GM23338 (cell line): ENCODE measurements at regions not wholly inside any gene's neighbourhood (a gene's known extent, or its start where the extent isn't known, plus 50 kb on each side); places are given as distances from the start of the nearest gene placed in this dataset.

Source experiments
- ATAC-seq: fragments of 200-7000 bp; cut with Tn5 transposase; 3 replicates; pipeline ENCODE4 v1.9.1; 2020
- DNase-seq: peaks from one replicate; pipeline ENCODE4 v3.0.0-alpha.2; 2015; ENCODE audit warnings: low spot score
- H2AFZ ChIP-seq: fragments of 200-600 bp; sonication (generic); 2 replicates; pipeline ENCODE4 v1.8.0; 2016; ENCODE audit warnings: antibody characterized with exemption, mild to moderate bottlenecking, moderate library complexity
- H3F3A ChIP-seq: fragments of 200-600 bp; sonication (generic); replicated peaks from 2 replicates; pipeline ENCODE4 v1.8.0; 2017; ENCODE audit warnings: antibody characterized with exemption, mixed run types, low read depth
- H3K27ac ChIP-seq: fragments of 200-600 bp; sonication (generic); 2 replicates; pipeline ENCODE4 v1.6.1; 2016; ENCODE audit warnings: low read depth
- H3K27me3 ChIP-seq: fragments of 200-600 bp; sonication (generic); 2 replicates; pipeline ENCODE4 v1.8.0; 2016; ENCODE audit warnings: mild to moderate bottlenecking, mixed run types, moderate library complexity; ENCODE audit not compliant: insufficient read depth
- H3K36me3 ChIP-seq: fragments of 200-600 bp; sonication (generic); 2 replicates; pipeline ENCODE4 v1.8.0; 2016; ENCODE audit warnings: mild to moderate bottlenecking; ENCODE audit not compliant: insufficient read depth
- H3K4me1 ChIP-seq: fragments of 200-600 bp; sonication (generic); 2 replicates; pipeline ENCODE4 v1.8.0; 2016; ENCODE audit warnings: mild to moderate bottlenecking, moderate library complexity; ENCODE audit not compliant: insufficient read depth
- H3K4me2 ChIP-seq: fragments of 200-600 bp; sonication (generic); 2 replicates; pipeline ENCODE4 v1.7.1; 2017; ENCODE audit warnings: mixed run types
- H3K4me3 ChIP-seq: fragments of 200-600 bp; sonication (generic); 2 replicates; pipeline ENCODE4 v1.6.1; 2016; ENCODE audit warnings: mixed run types
- H3K79me2 ChIP-seq: fragments of 200-600 bp; sonication (generic); replicated peaks from 2 replicates; pipeline ENCODE4 v1.8.0; 2017; ENCODE audit warnings: mild to moderate bottlenecking; ENCODE audit not compliant: insufficient read depth
- H3K9me2 ChIP-seq: fragments of 200-600 bp; sonication (generic); 2 replicates; pipeline ENCODE4 v1.8.0; 2017; ENCODE audit not compliant: insufficient read depth
- H4K20me1 ChIP-seq: fragments of 200-600 bp; sonication (generic); replicated peaks from 2 replicates; pipeline ENCODE4 v1.8.0; 2017; ENCODE audit warnings: mild to moderate bottlenecking; ENCODE audit not compliant: insufficient read depth
- H3K27ac Mint-ChIP-seq: 2 replicates; pipeline ENCODE4 v1.8.0; 2020; ENCODE audit warnings: inconsistent platforms, mild to moderate bottlenecking, moderate library complexity, mixed read lengths
- H3K27me3 Mint-ChIP-seq: 3 replicates; pipeline ENCODE4 v1.8.0; 2022; ENCODE audit warnings: low read depth, mild to moderate bottlenecking, moderate library complexity, mixed read lengths, inconsistent platforms; ENCODE audit not compliant: insufficient read depth, poor library complexity
- H3K36me3 Mint-ChIP-seq: 3 replicates; pipeline ENCODE4 v1.8.0; 2021; ENCODE audit warnings: low read depth, mild to moderate bottlenecking, inconsistent platforms, moderate library complexity, mixed read lengths
- H3K4me1 Mint-ChIP-seq: 3 replicates; pipeline ENCODE4 v1.8.0; 2020; ENCODE audit warnings: mild to moderate bottlenecking, inconsistent platforms, mixed read lengths
- H3K4me3 Mint-ChIP-seq: 3 replicates; pipeline ENCODE4 v1.8.0; 2021; ENCODE audit warnings: moderate library complexity, mild to moderate bottlenecking, inconsistent platforms, mixed read lengths
- H3K9me3 Mint-ChIP-seq: 3 replicates; pipeline ENCODE4 v1.8.0; 2020; ENCODE audit warnings: moderate library complexity, mild to moderate bottlenecking, inconsistent platforms, mixed read lengths
- CREB1 ChIP-seq: fragments of 250-450 bp; sonication (Bioruptor Pico); IDR thresholded peaks from 2 replicates; pipeline ENCODE4 v1.5.0; 2020; ENCODE audit warnings: low read depth, mild to moderate bottlenecking, moderate library complexity
- EZH2 ChIP-seq: fragments of 200-600 bp; sonication (generic); IDR thresholded peaks from one replicate; pipeline ENCODE4 v1.8.0; 2017; ENCODE audit warnings: antibody characterized with exemption, mild to moderate bottlenecking, low read depth; ENCODE audit not compliant: unreplicated experiment
- EZH2phosphoT487 ChIP-seq: fragments of 200-600 bp; sonication (generic); IDR thresholded peaks from one replicate; pipeline ENCODE4 v1.8.1; 2018; ENCODE audit warnings: antibody characterized with exemption; ENCODE audit not compliant: unreplicated experiment
- JUNB ChIP-seq: IDR thresholded peaks from one replicate; pipeline ENCODE4 v1.6.1; 2016; ENCODE audit warnings: antibody characterized with exemption; ENCODE audit not compliant: unreplicated experiment
- NANOG ChIP-seq: IDR thresholded peaks from 2 replicates; pipeline ENCODE4 v1.6.1; 2016; ENCODE audit warnings: antibody characterized with exemption, borderline replicate concordance
- POLR2AphosphoS5 ChIP-seq: IDR thresholded peaks from 2 replicates; pipeline ENCODE4 v1.6.1; 2016; ENCODE audit warnings: antibody characterized with exemption, low read depth
- ZNF114 ChIP-seq: fragments of 250-450 bp; sonication (Bioruptor Pico); IDR thresholded peaks from 2 replicates; pipeline ENCODE4 v1.5.0; 2020; ENCODE audit warnings: mild to moderate bottlenecking, moderate library complexity
- ZNF331 ChIP-seq: fragments of 250-450 bp; sonication (Bioruptor Pico); IDR thresholded peaks from 2 replicates; pipeline ENCODE4 v1.5.0; 2020; ENCODE audit warnings: low read depth, mild to moderate bottlenecking, moderate library complexity
- ZNF462 ChIP-seq: fragments of 250-450 bp; sonication (Bioruptor Pico); IDR thresholded peaks from 2 replicates; pipeline ENCODE4 v1.5.0; 2020; ENCODE audit warnings: mild to moderate bottlenecking, moderate library complexity
- TF ChIP-seq, protein P1 (sequence below): IDR thresholded peaks from 2 replicates; pipeline ENCODE4 v1.6.1; 2016; ENCODE audit warnings: antibody characterized with exemption
- TF ChIP-seq, protein P2 (sequence below), 2 experiments: fragments of 200-600 bp in 1 of 2; sonication (generic) in 1 of 2; conservative IDR thresholded peaks; 2 replicates each; pipeline versions ENCODE4 v1.5.1 to v1.6.1; 2016 to 2017; ENCODE audit warnings: antibody characterized with exemption in 2 of 2, low read depth in 2 of 2, mild to moderate bottlenecking in 2 of 2, moderate library complexity in 1 of 2
- TF ChIP-seq, protein P3 (sequence below): IDR thresholded peaks from one replicate; pipeline ENCODE4 v1.6.1; 2018; ENCODE audit warnings: antibody characterized with exemption; ENCODE audit not compliant: unreplicated experiment

GRCh38 chr4:24104158-24104565 is 214.3 kb upstream of the PPARGC1A start:
- peaks cover under 1% of the 10 kb centered on the region for H3K27me3 Mint-ChIP-seq
- H3K79me2 ChIP-seq, result no peaks in the 10 kb centered on the region
- H3K27ac Mint-ChIP-seq, result no peak overlapping the region
- H3K36me3 ChIP-seq, result no peaks in the 10 kb centered on the region
- TF ChIP-seq EZH2phosphoT487 (no peak), ZNF114 (CRISPR knock-in tag) (no peak), EZH2 (no peak), POLR2AphosphoS5 (no peak), JUNB (no peak), CREB1 (CRISPR knock-in tag) (no peak), ZNF462 (no peak), ZNF331 (CRISPR knock-in tag) (no peak), NANOG (no peak)
- TF ChIP-seq, protein P1, sequence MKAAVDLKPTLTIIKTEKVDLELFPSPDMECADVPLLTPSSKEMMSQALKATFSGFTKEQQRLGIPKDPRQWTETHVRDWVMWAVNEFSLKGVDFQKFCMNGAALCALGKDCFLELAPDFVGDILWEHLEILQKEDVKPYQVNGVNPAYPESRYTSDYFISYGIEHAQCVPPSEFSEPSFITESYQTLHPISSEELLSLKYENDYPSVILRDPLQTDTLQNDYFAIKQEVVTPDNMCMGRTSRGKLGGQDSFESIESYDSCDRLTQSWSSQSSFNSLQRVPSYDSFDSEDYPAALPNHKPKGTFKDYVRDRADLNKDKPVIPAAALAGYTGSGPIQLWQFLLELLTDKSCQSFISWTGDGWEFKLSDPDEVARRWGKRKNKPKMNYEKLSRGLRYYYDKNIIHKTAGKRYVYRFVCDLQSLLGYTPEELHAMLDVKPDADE, result no peak
- TF ChIP-seq, protein P2, sequence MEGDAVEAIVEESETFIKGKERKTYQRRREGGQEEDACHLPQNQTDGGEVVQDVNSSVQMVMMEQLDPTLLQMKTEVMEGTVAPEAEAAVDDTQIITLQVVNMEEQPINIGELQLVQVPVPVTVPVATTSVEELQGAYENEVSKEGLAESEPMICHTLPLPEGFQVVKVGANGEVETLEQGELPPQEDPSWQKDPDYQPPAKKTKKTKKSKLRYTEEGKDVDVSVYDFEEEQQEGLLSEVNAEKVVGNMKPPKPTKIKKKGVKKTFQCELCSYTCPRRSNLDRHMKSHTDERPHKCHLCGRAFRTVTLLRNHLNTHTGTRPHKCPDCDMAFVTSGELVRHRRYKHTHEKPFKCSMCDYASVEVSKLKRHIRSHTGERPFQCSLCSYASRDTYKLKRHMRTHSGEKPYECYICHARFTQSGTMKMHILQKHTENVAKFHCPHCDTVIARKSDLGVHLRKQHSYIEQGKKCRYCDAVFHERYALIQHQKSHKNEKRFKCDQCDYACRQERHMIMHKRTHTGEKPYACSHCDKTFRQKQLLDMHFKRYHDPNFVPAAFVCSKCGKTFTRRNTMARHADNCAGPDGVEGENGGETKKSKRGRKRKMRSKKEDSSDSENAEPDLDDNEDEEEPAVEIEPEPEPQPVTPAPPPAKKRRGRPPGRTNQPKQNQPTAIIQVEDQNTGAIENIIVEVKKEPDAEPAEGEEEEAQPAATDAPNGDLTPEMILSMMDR (conservative IDR thresholded peaks at IDR 0.05; ENCODE audit: low read depth in 2 of 2), result no peak
- TF ChIP-seq, protein P3, sequence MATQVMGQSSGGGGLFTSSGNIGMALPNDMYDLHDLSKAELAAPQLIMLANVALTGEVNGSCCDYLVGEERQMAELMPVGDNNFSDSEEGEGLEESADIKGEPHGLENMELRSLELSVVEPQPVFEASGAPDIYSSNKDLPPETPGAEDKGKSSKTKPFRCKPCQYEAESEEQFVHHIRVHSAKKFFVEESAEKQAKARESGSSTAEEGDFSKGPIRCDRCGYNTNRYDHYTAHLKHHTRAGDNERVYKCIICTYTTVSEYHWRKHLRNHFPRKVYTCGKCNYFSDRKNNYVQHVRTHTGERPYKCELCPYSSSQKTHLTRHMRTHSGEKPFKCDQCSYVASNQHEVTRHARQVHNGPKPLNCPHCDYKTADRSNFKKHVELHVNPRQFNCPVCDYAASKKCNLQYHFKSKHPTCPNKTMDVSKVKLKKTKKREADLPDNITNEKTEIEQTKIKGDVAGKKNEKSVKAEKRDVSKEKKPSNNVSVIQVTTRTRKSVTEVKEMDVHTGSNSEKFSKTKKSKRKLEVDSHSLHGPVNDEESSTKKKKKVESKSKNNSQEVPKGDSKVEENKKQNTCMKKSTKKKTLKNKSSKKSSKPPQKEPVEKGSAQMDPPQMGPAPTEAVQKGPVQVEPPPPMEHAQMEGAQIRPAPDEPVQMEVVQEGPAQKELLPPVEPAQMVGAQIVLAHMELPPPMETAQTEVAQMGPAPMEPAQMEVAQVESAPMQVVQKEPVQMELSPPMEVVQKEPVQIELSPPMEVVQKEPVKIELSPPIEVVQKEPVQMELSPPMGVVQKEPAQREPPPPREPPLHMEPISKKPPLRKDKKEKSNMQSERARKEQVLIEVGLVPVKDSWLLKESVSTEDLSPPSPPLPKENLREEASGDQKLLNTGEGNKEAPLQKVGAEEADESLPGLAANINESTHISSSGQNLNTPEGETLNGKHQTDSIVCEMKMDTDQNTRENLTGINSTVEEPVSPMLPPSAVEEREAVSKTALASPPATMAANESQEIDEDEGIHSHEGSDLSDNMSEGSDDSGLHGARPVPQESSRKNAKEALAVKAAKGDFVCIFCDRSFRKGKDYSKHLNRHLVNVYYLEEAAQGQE, result no peak
- DNase-seq (no peak), ATAC-seq (no peak)
- H4K20me1 ChIP-seq, result no peaks in the 10 kb centered on the region
- no peaks in the 10 kb centered on the region for H3F3A ChIP-seq
- H3K4me1 Mint-ChIP-seq, result peaks cover 6% of the 10 kb centered on the region; the same call in 2 of the 3 replicates
- no peak overlapping the region for H3K27ac ChIP-seq
- no peaks in the 10 kb centered on the region; the same call in 1 of the 2 replicates for H3K9me2 ChIP-seq
- no peaks in the 10 kb centered on the region for H3K9me3 Mint-ChIP-seq
- H3K4me3 Mint-ChIP-seq, result no peak overlapping the region
- no peaks in the 10 kb centered on the region for H3K36me3 Mint-ChIP-seq
- no peak overlapping the region for H2AFZ ChIP-seq
- H3K4me3 ChIP-seq, result no peak overlapping the region
- H3K27me3 ChIP-seq, result no peaks in the 10 kb centered on the region
- no peak overlapping the region for H3K4me2 ChIP-seq
- H3K4me1 ChIP-seq, result no peaks in the 10 kb centered on the region; the same call in 1 of the 2 replicates
